PFSK-1 (cell line): ENCODE measurements at regions not wholly inside any gene's neighbourhood (a gene's known extent, or its start where the extent isn't known, plus 50 kb on each side); places are given as distances from the start of the nearest gene placed in this dataset.

Experiments
- FOXP2 ChIP-seq: optimal IDR thresholded peaks from 2 replicates; pipeline ENCODE3; 2011; ENCODE audit warnings: borderline replicate concordance, control low read depth, inconsistent platforms; ENCODE audit not compliant: insufficient read depth; ENCODE audit errors: extremely low read length, extremely low read depth
- POLR2AphosphoS5 ChIP-seq: IDR thresholded peaks from 2 replicates; pipeline ENCODE4 v1.6.1; 2012; ENCODE audit warnings: low read depth, mild to moderate bottlenecking, control low read depth, low read length, moderate library complexity
- SIN3A ChIP-seq: IDR thresholded peaks from 2 replicates; pipeline ENCODE4 v1.6.1; 2012; ENCODE audit warnings: mild to moderate bottlenecking, low read length, moderate library complexity, borderline replicate concordance; ENCODE audit not compliant: insufficient read depth
- TAF1 ChIP-seq: IDR thresholded peaks from 2 replicates; pipeline ENCODE4 v1.6.1; 2012; ENCODE audit warnings: low read length, control low read depth, borderline replicate concordance; ENCODE audit not compliant: insufficient read depth
- TF ChIP-seq, protein P1 (sequence below), 2 experiments: IDR thresholded peaks; 2 replicates each; pipeline versions ENCODE4 v1.6.1 to v1.8.0; 2011 to 2012; ENCODE audit warnings: low read depth in 2 of 2, low read length in 2 of 2, control low read depth in 1 of 2, inconsistent platforms in 1 of 2, mild to moderate bottlenecking in 1 of 2, moderate library complexity in 1 of 2; ENCODE audit not compliant: insufficient read depth in 1 of 2

DNA sequence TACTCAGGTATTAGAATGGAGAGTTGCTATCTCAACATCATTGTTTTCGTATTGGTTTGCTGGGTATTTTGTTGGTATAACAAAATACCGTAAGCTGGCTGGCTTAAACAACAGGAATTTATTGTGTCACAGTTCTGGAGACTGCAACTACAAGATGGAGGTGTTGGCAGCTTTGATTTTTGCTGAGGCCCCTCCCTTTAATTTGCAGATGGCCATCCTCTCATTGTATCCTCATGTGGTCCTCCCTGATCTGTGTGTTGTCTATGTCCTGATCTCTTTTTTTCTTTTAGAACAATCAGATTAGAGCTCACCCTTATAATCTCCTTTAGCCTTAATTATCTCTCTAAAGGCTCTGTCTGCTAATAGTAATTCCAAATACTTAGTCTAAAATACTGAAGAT lies 299.8 kb upstream of the GOLIM4 start:
- TF ChIP-seq FOXP2 = no peak
- TF ChIP-seq, protein P1, sequence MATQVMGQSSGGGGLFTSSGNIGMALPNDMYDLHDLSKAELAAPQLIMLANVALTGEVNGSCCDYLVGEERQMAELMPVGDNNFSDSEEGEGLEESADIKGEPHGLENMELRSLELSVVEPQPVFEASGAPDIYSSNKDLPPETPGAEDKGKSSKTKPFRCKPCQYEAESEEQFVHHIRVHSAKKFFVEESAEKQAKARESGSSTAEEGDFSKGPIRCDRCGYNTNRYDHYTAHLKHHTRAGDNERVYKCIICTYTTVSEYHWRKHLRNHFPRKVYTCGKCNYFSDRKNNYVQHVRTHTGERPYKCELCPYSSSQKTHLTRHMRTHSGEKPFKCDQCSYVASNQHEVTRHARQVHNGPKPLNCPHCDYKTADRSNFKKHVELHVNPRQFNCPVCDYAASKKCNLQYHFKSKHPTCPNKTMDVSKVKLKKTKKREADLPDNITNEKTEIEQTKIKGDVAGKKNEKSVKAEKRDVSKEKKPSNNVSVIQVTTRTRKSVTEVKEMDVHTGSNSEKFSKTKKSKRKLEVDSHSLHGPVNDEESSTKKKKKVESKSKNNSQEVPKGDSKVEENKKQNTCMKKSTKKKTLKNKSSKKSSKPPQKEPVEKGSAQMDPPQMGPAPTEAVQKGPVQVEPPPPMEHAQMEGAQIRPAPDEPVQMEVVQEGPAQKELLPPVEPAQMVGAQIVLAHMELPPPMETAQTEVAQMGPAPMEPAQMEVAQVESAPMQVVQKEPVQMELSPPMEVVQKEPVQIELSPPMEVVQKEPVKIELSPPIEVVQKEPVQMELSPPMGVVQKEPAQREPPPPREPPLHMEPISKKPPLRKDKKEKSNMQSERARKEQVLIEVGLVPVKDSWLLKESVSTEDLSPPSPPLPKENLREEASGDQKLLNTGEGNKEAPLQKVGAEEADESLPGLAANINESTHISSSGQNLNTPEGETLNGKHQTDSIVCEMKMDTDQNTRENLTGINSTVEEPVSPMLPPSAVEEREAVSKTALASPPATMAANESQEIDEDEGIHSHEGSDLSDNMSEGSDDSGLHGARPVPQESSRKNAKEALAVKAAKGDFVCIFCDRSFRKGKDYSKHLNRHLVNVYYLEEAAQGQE (IDR thresholded peaks at IDR 0.05; ENCODE audit: insufficient read depth in 1 of 2, low read depth in 2 of 2, low read length in 2 of 2) = no peak
- TF ChIP-seq SIN3A = no peak
- TF ChIP-seq POLR2AphosphoS5 = no peak
- no peak for TF ChIP-seq TAF1

DNA sequence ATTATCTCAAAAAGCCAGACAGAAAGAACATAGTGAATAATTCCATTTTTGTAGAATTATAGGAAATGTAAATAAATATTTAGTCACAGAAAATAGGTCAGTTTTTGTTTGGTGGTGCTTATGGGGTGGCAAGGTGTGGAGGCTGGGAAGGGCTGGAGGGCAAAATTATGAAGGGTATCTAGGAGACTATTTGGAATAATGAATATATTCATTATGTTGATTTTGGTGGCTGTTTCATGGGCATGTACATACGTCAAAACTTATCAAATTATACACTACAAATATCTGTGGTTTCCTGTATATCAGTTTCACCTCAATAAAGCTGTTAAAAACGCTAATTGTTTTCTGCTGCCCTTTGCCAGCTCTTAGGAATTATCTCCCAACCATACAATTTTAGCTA lies 298.7 kb upstream of the GOLIM4 start:
- TF ChIP-seq POLR2AphosphoS5 (no peak), SIN3A (no peak), FOXP2 (no peak), TAF1 (no peak)
- TF ChIP-seq, protein P1 (IDR thresholded peaks at IDR 0.05; ENCODE audit: insufficient read depth in 1 of 2, low read depth in 2 of 2, low read length in 2 of 2) = no peak

DNA sequence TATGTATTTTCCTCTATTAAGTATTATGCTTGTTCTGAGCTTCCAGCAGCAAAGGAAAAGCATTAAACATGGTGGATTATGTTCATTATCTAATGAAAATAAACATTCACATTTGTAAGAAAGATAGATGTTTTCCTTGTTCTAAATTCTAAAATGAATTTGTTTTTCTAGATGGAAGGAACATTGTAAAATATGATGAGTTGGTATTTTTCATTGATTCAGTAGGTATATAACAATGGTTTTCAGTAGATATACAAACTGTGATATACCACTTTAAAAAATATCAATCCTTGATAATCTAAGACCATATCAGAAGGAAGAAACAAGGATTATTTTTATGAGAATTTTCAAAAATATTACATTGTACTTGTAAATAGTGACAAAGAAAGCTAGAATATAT lies 290.6 kb upstream of the GOLIM4 start:
- no peak for TF ChIP-seq TAF1
- TF ChIP-seq POLR2AphosphoS5 = no peak
- no peak for TF ChIP-seq FOXP2
- no peak for TF ChIP-seq SIN3A
- TF ChIP-seq, protein P1 (IDR thresholded peaks at IDR 0.05; ENCODE audit: insufficient read depth in 1 of 2, low read depth in 2 of 2, low read length in 2 of 2) = no peak

DNA sequence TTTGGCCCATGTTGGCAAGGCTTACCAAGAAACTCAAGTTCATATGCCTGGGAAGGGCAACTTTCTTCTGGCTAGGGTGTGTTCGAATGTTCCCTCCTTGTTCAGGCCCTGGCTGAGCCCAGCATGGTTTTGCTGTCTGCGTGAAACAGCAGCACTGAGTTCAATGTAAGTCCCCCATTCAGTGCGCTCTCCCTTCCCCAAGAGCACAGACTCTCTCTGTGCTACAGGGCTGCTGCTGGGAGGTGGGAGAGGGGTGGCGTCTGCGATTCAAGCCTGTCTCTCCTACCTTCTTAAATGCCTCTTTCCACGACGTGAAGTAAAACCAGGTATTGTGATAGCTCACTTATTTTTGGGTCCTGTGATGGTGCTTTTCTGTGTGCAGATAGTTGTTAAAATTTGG lies 289.3 kb upstream of the GOLIM4 start:
- TF ChIP-seq SIN3A (no peak), TAF1 (no peak), FOXP2 (no peak), POLR2AphosphoS5 (no peak)
- TF ChIP-seq, protein P1 (IDR thresholded peaks at IDR 0.05; ENCODE audit: insufficient read depth in 1 of 2, low read depth in 2 of 2, low read length in 2 of 2) = no peak

DNA sequence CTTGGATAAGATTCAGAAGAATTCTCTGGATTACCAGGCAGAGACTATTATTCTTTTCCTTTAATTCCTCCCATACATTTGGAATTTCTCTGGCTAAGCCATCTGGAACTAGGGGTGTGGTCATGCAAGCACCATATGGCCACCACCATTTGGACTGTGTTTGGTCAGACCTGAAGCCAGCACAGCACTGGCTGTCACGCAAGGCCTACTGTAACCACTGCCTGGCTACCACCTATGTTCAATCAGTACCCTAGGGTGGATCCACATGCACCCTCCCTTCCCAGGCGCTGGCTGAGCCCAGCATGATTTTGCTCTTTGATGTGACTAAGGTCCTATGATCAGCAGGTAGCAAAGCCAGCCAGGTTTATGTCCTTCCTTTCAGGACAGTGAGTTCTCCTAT lies 287.8 kb upstream of the GOLIM4 start:
- no peak for TF ChIP-seq TAF1
- no peak for TF ChIP-seq SIN3A
- TF ChIP-seq POLR2AphosphoS5 = no peak
- TF ChIP-seq, protein P1 (IDR thresholded peaks at IDR 0.05; ENCODE audit: insufficient read depth in 1 of 2, low read depth in 2 of 2, low read length in 2 of 2) = no peak
- TF ChIP-seq FOXP2 = no peak
